H1 (cell line): ENCODE measurements at regions not wholly inside any gene's neighbourhood (a gene's known extent, or its start where the extent isn't known, plus 50 kb on each side); places are given as distances from the start of the nearest gene placed in this dataset.

Experiments
- ASH2L ChIP-seq: fragments of 200-600, 300-600 bp; sonication (generic); IDR thresholded peaks from one replicate; pipeline ENCODE4 v1.7.1; 2017; ENCODE audit warnings: low read length
- CEBPB ChIP-seq: IDR thresholded peaks from 2 replicates; pipeline ENCODE4 v1.6.1; 2012; ENCODE audit warnings: low read depth, low read length
- RXRA ChIP-seq: IDR thresholded peaks from 2 replicates; pipeline ENCODE4 v1.6.1; 2011; ENCODE audit warnings: low read depth, mild to moderate bottlenecking, low read length, moderate library complexity; ENCODE audit not compliant: insufficient read depth
- SIX5 ChIP-seq: IDR thresholded peaks from 2 replicates; pipeline ENCODE4 v1.6.1; 2011; ENCODE audit warnings: mild to moderate bottlenecking, low read depth, low read length

GRCh38 chr21:15966231-15966630 lies 236.4 kb downstream of the USP25 start (continued):
- no peak for TF ChIP-seq RXRA
- no peak for TF ChIP-seq CEBPB
- TF ChIP-seq ASH2L: no peak
- TF ChIP-seq SIX5: no peak
